PC-3 (cell line): ENCODE measurements at regions not wholly inside any gene's neighbourhood (a gene's known extent, or its start where the extent isn't known, plus 50 kb on each side); places are given as distances from the start of the nearest gene placed in this dataset.

ENCODE experiments used
- ATAC-seq: fragments of 200-7000 bp; cut with Tn5 transposase; 2 replicates; pipeline ENCODE4 v1.9.1; 2020; ENCODE audit warnings: mild to moderate bottlenecking, moderate library complexity
- BruUV-seq: library from RNA; stranded (reverse); fragments of 400-500 nt; replicated peaks from 2 replicates; lab custom pipeline; 2021; lab: Mats Ljungman, UMichigan
- CTCF ChIA-PET: fragments of 300-600 bp; sonication (Branson Sonifier 250); formaldehyde crosslinking; loops from one replicate; lab custom pipeline; 2022; ENCODE audit warnings: antibody characterized with exemption; lab: Charles Lee
- POLR2A ChIA-PET: fragments of 300-600 bp; sonication (Branson Sonifier 250); formaldehyde crosslinking; loops from one replicate; lab custom pipeline; 2022; ENCODE audit warnings: antibody characterized with exemption; ENCODE audit not compliant: unreplicated experiment; lab: Charles Lee
- DNase-seq: peaks from one replicate; pipeline ENCODE4 v3.0.0-alpha.2; 2015
- H2AFZ ChIP-seq: fragments of 300-600 bp; sonication (generic); 2 replicates; pipeline ENCODE4 v1.6.0; 2016; ENCODE audit warnings: antibody characterized with exemption, low read length
- H3F3A ChIP-seq: fragments of 300-600 bp; sonication (generic); one replicate; pipeline ENCODE4 v1.6.0; 2017; ENCODE audit warnings: antibody characterized with exemption, low read length, control low read depth, mild to moderate bottlenecking; ENCODE audit not compliant: unreplicated experiment
- H3K27ac ChIP-seq: fragments of 300-600 bp; sonication (generic); 2 replicates; pipeline ENCODE4 v1.5.1; 2016; ENCODE audit warnings: mild to moderate bottlenecking, low read length
- H3K27me3 ChIP-seq: fragments of 300-600 bp; sonication (generic); 2 replicates; pipeline ENCODE4 v1.6.1; 2016; ENCODE audit warnings: low read length, mixed read lengths
- H3K36me3 ChIP-seq: fragments of 300-600 bp; sonication (generic); 2 replicates; pipeline ENCODE4 v1.6.1; 2016; ENCODE audit warnings: low read depth, mixed run types, low read length, mixed read lengths
- H3K4me1 ChIP-seq: fragments of 300-600 bp; sonication (generic); 2 replicates; pipeline ENCODE4 v1.5.1; 2016; ENCODE audit warnings: low read length; ENCODE audit not compliant: insufficient read depth
- H3K4me2 ChIP-seq: fragments of 300-600 bp; sonication (generic); 2 replicates; pipeline ENCODE4 v1.6.0; 2016; ENCODE audit warnings: low read length
- H3K4me3 ChIP-seq: fragments of 300-600 bp; sonication (generic); 2 replicates; pipeline ENCODE4 v1.5.1; 2016; ENCODE audit warnings: mild to moderate bottlenecking, low read length, mixed read lengths
- H3K79me2 ChIP-seq: fragments of 300-600 bp; sonication (generic); 2 replicates; pipeline ENCODE4 v1.6.1; 2017; ENCODE audit warnings: low read length, mixed read lengths
- H3K9ac ChIP-seq: fragments of 300-600 bp; sonication (generic); 2 replicates; pipeline ENCODE4 v1.6.0; 2016; ENCODE audit warnings: mild to moderate bottlenecking, low read length
- H3K9me2 ChIP-seq: fragments of 300-600 bp; sonication (generic); replicated peaks from 2 replicates; pipeline ENCODE4 v1.6.1; 2016; ENCODE audit warnings: mixed run types, low read length, mixed read lengths
- H3K9me3 ChIP-seq: fragments of 300-600 bp; sonication (generic); 2 replicates; pipeline ENCODE4 v1.6.1; 2016; ENCODE audit warnings: low read length, mixed read lengths
- H4K20me1 ChIP-seq: fragments of 300-600 bp; sonication (generic); 2 replicates; pipeline ENCODE4 v1.6.1; 2016; ENCODE audit warnings: low read length, mixed read lengths
- CTCF ChIP-seq: fragments of 300-600 bp; sonication (generic); conservative IDR thresholded peaks from 2 replicates; pipeline ENCODE4 v1.5.1; 2017; ENCODE audit warnings: antibody characterized with exemption, low read depth, mild to moderate bottlenecking, low read length
- EZH2 ChIP-seq: fragments of 300-600 bp; sonication (generic); IDR thresholded peaks from one replicate; pipeline ENCODE4 v1.6.1; 2017; ENCODE audit warnings: antibody characterized with exemption, mild to moderate bottlenecking, low read length; ENCODE audit not compliant: unreplicated experiment
- EZH2phosphoT487 ChIP-seq: fragments of 300-600 bp; sonication (generic); IDR thresholded peaks from 2 replicates; pipeline ENCODE4 v1.6.1; 2018; ENCODE audit warnings: mild to moderate bottlenecking, antibody characterized with exemption, low read length, borderline replicate concordance
- intact Hi-C: fragments of 100-400 bp; cut with micrococcal nuclease; formaldehyde crosslinking; loops from 2 replicates; pipeline ENCODE4 v1.9.0; 2023

- no peak for ATAC-seq
- Histone ChIP-seq H3K79me2 (no peaks in the 10 kb centered on the region), H3K9ac (no peak overlapping the region), H4K20me1 (no peaks in the 10 kb centered on the region), H3K4me3 (no peak overlapping the region), H3K36me3 (no peaks in the 10 kb centered on the region), H3K27me3 (peaks cover 37% of the 10 kb centered on the region), H2AFZ (no peak overlapping the region), H3K27ac (no peak overlapping the region), H3K4me1 (no peaks in the 10 kb centered on the region), H3K4me2 (no peak overlapping the region), H3F3A (no peaks in the 10 kb centered on the region), H3K9me2 (no peaks in the 10 kb centered on the region), H3K9me3 (no peaks in the 10 kb centered on the region)
- DNase-seq: no peak
- TF ChIP-seq EZH2: no peak
- no peak for TF ChIP-seq EZH2phosphoT487
- TF ChIP-seq CTCF: no peak
- POLR2A ChIA-PET: no interaction called here
- intact Hi-C loops: no loop called here
- BruUV-seq: no TSS peak
- CTCF ChIA-PET: no interaction called here
These were observed 453.0 kb upstream of the CDH20 start for GRCh38 chr18:60880184-60880583.

GRCh38 chr18:60883587-60883986 is 449.6 kb upstream of the CDH20 start:
- Histone ChIP-seq H3K79me2 (no peaks in the 10 kb centered on the region), H3K4me1 (no peaks in the 10 kb centered on the region), H3K9ac (no peak overlapping the region), H3K36me3 (no peaks in the 10 kb centered on the region), H3K27ac (no peak overlapping the region), H3K9me3 (no peaks in the 10 kb centered on the region), H3K9me2 (no peaks in the 10 kb centered on the region), H2AFZ (no peak overlapping the region), H3K4me3 (no peak overlapping the region), H3K27me3 (peaks cover 47% of the 10 kb centered on the region), H4K20me1 (no peaks in the 10 kb centered on the region), H3F3A (no peaks in the 10 kb centered on the region), H3K4me2 (no peak overlapping the region)
- intact Hi-C loops: no loop called here
- no peak for ATAC-seq
- ChIA-PET CTCF (no interaction called here), POLR2A (no interaction called here)
- no peak for DNase-seq
- BruUV-seq: no TSS peak
- no peak for TF ChIP-seq CTCF
- TF ChIP-seq EZH2phosphoT487: no peak
- TF ChIP-seq EZH2: no peak

- no TSS peak for BruUV-seq
- Histone ChIP-seq H3K36me3 (no peaks in the 10 kb centered on the region), H3K79me2 (no peaks in the 10 kb centered on the region), H3K9me3 (no peaks in the 10 kb centered on the region), H3K9me2 (no peaks in the 10 kb centered on the region), H2AFZ (no peak overlapping the region), H3K9ac (no peak overlapping the region), H3K27me3 (peaks cover 30% of the 10 kb centered on the region), H3K27ac (no peak overlapping the region), H3K4me2 (no peak overlapping the region), H4K20me1 (no peaks in the 10 kb centered on the region), H3F3A (no peaks in the 10 kb centered on the region), H3K4me1 (peaks cover 11% of the 10 kb centered on the region), H3K4me3 (no peak overlapping the region)
- DNase-seq (no peak), ATAC-seq (no peak)
- intact Hi-C loops: no loop called here
- ChIA-PET POLR2A (no interaction called here), CTCF (no interaction called here)
- no peak for TF ChIP-seq EZH2
- TF ChIP-seq CTCF: no peak
- TF ChIP-seq EZH2phosphoT487: no peak
These were observed 445.1 kb upstream of the CDH20 start for GRCh38 chr18:60888071-60888624.
